GM18868 (cell line): ENCODE measurements at regions not wholly inside any gene's neighbourhood (a gene's known extent, or its start where the extent isn't known, plus 50 kb on each side); places are given as distances from the start of the nearest gene placed in this dataset.

Experiments used
- ATAC-seq: cut with Tn5 transposase; IDR thresholded peaks from one replicate; pipeline ENCODE4 v1.9.1; 2021; ENCODE audit warnings: mild to moderate bottlenecking, moderate library complexity; ENCODE audit not compliant: unreplicated experiment

DNA sequence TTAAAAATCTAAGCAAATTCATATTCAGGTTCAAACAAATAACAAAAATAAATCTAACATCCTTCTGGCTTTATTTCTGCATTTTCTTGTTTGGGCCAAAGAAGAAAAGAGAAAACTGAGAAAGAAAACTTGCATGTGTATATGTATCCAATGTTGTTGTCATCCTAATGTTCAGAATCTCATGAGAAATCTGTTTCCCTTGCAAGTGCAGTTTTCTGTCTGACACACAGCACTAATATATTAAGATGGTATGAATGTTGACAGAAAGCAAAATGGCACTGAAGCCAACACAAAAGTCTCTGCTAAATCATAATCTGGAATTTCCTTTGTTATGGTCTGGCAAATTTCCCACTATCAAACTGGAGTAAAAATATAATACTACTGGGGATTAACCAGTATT lies 235.9 kb downstream of the HGF start:
- no peak for ATAC-seq

DNA sequence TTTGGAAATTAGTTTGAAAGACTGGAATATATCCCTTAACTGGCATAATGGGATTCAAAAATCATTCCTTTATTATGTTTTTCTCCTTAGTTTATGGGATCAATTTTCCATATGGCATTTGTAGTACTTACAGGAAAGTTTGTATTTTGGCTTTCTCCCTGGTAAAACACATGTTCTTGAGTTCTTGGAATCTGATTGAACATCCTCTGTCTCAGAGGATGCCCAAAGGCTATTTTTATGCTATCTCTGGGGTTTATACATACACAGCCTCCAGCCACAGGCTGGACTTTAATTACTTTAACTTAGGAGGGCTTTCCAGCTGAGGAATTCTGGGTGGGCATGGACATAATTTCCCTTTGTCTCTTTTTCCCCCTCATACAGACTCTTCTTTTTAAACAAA lies 236.4 kb downstream of the HGF start:
- no peak for ATAC-seq

DNA sequence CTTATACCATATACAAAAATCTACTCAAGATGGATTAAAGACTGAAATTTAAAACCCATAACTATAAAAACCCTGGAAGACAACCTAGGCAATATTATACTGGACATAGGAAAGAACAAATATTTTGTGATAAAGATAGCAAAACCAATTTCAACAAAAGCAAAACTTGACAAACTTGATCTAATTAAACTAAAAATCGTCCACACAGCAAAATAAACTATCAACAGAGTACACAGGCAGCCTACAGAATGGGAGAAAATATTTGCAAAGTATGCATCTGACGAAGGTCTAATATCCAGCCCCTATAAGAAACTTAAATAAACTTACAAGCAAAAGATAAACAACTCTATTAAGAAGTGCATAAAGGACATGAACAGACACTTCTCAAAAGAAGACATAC lies 240.1 kb downstream of the HGF start:
- no peak for ATAC-seq

DNA sequence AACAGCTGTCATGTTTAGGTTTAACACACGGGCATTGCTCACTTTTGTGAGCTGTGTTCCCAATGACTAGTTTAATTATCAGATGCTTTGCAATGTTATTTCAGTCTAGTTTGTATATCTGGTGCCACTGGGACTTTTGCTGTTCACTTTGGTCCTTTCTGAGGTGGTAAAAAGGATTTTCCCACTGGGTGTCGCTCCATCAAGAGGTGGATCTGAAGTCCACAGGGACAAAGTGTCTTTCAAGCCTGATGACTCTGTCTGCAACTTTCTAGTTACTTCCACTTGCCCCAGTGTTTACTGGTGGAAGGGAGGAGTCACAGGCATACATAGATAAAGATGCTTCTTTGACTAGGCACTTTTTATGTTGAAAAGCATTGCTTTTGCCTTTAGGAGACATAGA lies 242.2 kb downstream of the HGF start:
- no peak for ATAC-seq

DNA sequence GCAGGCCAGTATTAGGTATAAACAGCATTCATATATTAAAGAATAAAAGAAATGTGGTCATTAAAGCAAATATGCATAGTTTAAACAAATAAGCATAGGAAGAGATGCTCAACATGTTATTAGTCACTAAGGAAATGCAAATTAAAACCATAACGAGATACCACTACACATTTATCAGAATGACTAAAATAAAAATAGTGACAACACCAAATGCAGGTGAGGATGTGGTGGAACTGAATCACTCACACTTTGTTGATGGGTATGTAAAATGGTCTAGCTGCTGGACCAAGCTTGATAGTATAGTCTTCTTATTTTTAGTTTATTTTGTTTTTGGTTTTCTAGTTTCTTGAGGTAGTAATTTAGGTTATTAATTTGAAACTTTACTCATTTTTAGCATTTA lies 242.9 kb downstream of the HGF start:
- no peak for ATAC-seq

DNA sequence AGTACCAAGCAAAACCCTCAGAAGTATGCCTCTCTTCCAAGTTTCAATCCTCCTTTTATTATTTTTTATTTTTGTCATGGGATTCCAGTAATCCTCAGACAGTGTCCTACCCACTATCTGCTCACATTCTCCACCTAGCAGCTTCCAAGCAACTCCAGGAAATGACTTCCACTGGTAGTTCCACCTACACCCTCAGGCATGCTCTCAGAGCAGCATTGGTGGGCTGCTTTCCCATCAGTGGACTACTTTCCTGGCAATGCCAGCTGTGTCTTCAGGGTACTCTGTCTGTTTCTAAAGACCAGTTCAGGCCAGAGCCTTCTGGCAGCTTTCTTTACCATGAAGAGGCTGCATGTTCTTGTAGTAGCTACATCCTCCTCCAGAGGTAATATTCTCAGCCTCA lies 244.0 kb downstream of the HGF start:
- ATAC-seq = no peak

DNA sequence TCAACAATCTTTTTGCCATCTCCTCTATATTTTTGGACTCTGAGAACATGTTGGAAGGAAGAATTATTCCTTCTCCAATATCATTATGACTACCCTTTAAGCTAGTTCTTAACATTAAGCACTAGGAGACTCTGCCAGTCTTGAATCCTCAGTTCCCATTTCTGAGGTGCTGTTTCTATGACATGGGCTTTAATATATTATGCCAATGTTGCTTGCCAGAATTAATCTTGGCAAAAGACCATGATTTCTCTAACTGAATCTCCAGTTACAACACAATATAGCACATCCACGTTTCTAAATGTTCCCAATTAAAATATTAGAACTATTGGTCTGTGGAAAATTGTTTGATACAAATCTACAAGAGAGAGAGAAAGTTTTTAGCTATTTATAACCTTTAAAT lies 250.0 kb downstream of the HGF start:
- ATAC-seq = no peak

DNA sequence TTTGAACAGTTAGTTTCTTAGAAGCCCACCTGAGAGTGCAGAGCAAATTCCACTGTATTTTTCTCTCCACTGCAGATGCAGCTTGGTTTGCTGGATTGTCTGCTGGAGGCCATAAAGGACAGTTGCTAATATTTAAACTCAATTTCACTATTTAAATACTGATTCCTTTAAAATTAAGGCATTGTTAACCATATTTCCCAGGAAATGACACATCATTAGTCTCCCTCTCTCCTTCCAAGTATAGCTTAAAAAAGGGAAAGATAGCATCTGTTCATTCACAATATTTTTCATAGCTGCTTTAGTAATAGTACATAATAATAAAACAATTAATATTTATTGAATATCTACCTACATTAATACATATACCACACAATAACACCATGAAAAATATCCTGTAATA lies 252.9 kb downstream of the HGF start:
- ATAC-seq = no peak

DNA sequence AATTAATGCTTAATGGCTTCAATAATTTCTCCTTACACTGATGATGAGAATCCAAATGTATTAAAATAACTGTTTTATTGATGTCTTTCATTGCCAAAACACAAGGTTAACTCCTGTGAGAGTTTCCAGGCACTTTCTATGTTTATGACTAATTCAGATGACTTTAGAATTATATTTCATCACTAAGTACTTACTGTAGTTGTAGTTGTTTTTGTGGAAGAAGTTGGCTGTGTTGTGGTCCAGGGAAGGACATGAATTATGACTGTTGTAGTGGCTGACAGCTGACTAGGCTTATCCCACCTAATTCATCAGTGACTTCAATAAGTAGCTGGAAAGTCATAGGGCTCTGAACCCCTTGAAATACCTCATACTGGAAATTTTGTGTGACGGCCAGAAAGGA lies 254.8 kb downstream of the HGF start:
- no peak for ATAC-seq

DNA sequence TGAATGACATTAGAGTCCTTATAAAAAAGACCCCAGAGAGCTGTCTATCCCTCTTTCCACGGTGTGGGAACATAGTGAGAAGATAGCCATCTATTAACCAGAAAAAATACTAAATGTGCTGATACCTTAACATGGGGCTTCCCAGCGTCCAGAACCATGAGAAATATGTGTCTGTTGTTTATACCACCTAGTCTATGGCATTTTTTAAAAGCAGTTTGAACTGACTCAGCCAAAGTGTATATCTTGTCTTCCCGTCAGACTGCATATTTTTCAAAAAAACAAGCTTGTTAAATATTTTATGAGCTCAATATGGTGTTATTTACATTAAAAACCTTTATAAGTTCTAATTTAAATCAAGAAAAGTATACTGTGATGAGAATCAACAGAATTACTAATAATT lies 255.3 kb downstream of the HGF start:
- ATAC-seq = no peak

DNA sequence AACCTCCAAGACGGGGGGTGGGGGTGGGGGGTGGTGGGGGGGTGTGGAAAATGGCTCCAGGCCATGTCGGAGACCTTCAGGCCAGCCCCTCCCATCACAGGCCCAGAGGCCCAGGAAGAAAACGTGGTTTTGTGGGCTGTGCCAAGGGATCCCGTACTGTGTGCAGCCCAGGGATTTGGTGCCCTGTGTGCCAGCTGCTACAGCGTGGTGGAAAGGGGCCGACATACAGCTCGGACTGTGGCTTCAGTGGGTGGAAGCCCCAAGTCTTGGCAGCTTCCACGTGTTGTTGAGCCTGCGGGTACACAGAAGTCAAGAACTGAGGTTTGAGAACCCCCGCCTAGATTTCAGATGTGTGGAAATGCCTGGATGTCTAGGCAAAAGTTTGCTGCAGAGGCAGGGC lies 259.7 kb downstream of the HGF start:
- no peak for ATAC-seq

DNA sequence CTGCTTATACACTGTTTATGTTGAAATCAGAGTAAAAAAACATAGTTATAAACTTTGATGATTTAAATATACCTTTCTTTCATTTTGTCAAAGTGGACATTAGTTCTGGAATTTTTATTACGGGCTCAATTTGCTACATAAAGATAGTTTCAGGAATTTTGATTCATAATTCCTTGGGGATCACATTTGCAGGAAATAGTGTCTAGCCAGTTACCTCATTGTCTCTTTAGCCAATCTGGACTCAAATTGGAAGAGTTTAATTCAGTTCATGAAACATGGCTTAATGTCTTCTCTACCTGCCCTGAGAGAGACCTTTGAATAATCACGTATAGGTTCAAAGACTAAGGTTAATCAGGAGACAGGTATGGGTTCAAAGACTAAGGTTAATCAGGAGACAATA lies 262.6 kb downstream of the HGF start:
- no peak for ATAC-seq

DNA sequence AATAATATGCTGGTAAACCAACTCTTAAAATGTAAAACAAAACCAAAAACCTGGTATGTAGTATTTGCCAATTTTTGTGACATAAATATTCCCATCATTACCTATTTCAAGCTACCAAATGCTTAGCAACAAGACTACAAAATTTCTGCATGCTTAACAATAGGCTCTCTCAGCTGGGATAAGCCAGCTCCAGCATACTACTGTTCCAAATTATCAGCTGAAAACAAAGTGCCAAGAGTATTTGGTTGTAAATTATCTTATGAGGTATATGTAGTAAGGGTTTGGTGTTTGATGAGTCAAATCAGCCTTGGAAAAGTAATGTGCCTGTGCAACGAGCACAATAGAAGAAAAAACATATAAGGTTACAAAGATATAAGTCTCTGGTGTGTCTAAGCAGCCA lies 263.2 kb downstream of the HGF start:
- no peak for ATAC-seq

DNA sequence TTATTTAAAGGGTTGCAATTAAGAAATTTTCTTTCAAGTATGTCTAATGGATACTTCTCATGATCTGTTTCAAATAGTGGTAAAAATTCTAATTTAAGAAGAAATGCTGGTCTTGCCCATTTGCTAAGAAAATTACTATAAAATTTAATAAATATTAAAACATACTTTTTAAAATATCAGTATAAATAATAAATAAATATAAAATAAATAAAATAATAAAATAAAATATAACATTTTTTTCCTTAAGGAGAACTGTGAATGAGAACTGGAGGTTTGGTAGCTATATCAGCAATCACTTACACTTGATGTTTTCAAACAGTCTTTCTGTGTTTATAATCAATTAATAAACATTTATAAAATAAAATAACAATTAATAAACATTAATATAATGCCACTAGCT lies 266.1 kb downstream of the HGF start:
- no peak for ATAC-seq

DNA sequence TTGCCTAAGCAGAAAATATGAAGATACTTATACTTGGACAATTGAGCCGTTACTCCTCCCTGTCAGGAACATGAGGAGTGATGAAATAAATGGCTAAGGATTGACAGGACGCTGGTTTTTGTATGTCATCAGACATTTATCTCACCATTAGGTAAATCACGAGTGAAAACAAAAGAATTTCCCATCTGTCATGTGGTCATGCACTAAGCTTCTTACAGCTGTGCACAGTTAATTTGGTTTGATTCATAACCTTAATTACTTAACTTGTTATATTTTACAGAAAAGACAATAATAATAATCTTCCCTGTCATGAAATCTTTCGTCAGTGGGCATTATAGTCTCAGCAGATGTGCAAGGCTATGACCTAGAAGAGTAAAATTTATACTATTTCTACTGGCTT lies 266.5 kb downstream of the HGF start:
- no peak for ATAC-seq

DNA sequence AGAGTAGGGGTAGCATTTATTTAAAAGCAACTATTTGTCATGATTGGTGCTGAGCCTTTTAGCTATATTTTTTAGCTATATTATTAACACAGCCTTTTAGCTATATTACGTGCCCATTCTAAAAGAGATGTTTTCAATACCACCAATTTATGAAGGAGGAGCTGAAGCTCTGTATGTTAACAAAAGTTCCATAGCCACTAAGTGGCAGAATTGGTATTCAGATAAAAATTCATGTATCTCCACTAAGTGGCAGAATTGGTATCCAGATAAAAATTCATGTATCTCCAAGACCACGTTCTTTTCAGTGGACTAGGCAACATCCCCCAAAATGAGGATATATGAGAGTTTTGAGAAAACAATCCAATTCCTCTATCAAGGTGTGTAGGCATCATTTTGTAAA lies 268.6 kb downstream of the HGF start:
- no peak for ATAC-seq

DNA sequence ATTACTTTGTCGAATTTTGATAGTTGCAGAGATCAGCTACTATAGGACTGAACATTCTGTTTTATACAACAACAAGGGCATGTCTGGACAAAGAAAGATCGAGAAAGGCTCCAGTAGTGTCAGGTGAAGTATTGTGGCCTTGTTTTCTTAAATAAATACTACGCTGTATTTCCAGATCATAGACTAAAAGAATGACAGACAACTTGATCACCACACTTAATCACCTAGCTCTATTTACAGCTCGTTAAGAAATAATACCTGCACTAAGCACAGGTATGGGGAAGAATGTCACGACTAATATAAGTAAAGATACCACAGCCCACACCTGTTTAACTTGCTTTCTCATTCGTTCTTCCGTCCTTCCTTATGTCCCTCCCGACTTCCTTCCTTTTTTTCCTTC lies 269.2 kb downstream of the HGF start:
- ATAC-seq = no peak

DNA sequence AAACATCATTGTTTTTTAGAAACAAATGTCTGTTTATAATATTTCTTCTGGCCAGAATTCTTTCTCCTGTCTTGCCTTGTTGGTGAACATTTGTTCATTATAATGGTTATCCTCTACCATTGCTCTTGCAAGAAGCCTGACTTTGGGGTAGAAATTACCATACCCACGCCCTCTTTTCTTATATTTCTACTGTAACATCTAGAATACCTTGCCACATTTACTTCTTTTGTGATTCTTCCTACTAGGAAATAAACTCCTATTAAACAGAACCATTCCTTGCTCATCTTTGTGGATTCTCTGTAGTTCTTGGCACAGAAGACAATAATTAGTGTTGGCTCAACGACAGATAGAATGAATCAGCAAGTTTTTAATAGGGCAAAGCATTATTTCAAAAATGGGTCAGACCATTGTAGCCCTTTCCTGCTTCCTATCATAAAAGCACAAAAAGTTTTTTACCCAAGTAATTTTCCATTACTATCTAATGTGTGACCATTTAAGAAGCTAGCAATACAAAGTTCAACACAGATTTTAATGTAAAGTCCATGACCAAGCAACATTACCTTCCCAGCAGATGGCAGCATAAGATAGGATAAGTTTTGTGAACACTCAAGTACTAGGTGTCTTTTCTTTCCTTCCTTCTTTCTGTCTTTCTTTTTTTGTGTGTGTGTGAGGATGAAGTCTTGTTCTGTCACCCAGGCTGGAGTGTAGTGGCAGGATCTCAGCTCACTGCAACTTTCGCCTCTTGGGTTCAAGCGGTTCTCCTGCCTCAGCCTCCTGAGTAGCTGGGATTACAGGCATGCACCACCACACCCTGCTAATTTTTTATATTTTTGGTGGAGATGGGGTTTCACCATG lies 270.4 kb downstream of the HGF start:
- peak; percentile 79 for ATAC-seq

DNA sequence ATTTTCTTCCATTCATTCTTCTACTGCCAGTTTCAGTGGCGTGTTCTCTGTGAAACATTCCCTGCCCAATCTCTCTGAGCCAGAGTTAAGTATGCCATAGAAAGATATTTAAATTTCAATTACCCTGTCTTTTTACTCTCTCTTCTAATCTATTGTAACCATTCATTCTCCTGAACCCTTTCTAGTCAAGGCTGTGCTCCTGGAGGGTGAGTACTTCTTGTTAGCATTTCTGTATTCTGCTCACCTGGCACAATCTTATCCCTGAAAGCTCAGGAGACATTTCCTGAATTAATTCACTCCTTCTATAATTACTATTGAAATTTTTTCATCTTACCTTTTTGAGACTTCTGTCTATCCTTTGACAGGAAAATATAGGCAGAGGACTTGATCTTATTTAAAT lies 271.7 kb downstream of the HGF start:
- ATAC-seq = no peak

DNA sequence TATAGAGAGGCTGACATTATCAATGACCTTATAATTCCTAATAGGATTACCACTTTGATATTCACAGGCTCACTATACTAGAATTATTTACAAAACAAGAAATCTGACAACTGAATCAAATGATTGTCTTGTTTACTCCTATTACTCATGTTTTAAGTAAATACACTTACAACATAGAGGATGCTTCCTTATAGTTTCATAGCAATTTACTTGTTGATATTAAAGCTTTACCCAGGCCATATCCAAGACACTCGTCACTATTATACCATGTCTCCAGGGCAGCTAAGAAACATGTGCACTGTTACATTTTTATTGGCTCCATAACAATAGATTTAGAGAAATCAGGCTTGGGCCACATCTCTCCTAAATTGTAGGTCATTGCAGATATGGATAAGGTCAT lies 276.9 kb downstream of the HGF start:
- no peak for ATAC-seq

DNA sequence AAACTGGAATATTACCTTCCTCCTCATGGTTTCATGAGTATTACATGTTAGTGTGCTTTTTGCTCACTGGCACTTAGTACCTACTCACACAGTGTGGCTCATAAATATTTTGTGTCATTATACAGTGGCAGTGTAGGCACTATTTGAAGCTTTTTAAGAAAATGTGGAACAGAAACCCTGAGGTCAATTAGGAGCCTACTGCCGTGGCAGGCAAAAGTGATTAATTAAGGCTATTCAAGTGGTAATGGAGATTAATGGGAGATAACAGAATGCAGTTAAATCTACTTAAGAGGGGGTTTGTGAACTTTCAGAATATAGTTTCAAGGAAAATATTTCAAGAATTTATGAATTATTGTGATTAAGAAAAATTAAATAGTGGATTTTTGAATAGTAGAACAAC lies 277.6 kb downstream of the HGF start:
- no peak for ATAC-seq

DNA sequence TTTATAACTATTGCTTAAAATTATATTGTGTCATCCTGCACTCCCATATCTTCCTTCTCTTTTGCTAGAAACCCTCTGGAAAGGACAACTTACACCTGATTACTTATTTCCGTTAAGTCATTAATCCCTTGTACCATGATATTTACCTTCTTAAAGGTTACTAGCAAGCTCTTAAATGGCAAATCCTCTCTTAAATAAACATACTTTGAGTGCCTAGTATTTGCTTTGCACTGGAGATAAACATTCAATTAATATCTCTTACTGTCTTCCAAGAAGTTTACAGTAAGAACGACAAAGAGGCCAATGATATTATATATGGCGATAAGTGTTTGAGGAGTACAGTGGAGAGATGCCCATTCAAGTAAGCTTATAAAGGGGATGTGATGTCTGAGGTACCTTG lies 278.3 kb downstream of the HGF start:
- ATAC-seq = no peak

DNA sequence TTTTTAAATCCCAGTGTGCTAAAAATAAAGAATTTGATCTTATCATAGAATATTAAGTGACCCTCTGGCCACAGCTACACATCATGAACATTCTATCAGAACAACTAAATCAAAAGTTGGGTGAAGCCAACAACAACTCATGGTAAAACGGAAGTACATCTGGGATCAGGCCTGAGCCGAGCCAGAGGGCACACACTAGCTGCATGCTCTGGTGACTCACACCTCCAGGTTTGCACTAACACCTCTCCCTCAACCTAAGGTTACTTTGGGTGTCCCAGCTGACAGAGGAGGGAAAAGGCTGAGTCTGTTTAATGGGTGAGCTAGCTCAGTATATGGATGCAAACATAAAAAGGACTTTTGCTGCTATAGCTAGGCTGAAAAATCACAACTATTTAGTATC lies 281.6 kb downstream of the HGF start:
- ATAC-seq = no peak
